HG02798 (cell line): ENCODE measurements at regions not wholly inside any gene's neighbourhood (a gene's known extent, or its start where the extent isn't known, plus 50 kb on each side); places are given as distances from the start of the nearest gene placed in this dataset.

ENCODE experiments used
- ATAC-seq: cut with Tn5 transposase; IDR thresholded peaks from one replicate; pipeline ENCODE4 v1.9.1; 2021; ENCODE audit warnings: mild to moderate bottlenecking; ENCODE audit not compliant: unreplicated experiment, poor library complexity

DNA sequence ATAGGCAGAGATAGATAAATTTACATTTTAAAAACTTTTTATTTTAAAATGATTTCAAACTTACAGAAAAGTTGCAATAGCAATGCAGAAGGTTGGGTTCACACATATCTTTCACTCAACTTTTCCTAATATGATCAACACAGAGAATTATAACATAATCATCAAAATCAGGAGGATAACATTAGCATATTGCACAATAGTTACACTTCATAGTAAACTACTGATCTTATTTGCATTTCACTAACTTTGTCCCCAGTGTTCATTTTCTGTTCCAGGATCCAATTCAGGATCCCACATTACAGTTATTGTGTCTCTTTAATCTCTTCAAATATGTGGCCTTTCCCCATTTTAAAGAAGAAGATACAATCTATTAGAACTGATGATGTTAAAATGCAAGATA is 115.4 kb upstream of the ETV6 start:
- no peak for ATAC-seq

DNA sequence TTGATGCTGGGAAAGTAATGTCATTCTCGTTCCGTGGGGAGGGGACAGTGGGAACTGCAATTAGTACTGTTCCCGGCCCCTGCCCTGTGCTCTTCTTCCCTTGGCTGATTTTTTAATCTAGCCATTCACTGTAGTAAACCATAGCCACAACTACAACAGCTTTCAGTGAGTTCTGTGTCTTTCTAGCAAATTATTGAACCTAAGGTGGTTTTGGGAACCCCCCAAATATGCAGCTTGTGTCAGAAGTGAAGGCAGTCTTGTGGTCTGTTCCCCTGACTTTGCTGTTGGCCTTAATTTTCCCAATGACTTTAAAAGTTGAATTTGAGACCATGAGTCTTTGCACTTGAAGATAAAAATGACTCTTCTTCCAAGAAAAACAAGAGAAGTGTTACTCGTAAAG is 114.3 kb upstream of the ETV6 start:
- ATAC-seq = no peak

DNA sequence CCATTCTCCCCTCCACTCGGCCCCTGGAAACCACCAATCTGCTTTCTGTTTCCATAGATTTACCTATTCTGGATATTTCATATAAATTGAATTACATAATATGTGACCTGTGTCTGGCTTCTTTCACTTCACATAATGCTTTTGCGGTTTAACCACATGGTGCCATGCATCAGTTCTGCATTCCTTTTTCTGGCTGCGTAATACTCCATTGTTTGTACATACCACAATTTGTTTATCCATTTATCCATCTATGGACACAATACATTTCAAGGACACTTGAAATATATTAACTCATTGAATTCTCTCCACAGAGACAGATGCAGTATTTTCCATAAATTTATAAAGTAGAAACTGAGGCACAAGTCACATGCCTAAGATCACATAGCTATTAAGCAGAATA is 110.3 kb upstream of the ETV6 start:
- ATAC-seq = no peak

DNA sequence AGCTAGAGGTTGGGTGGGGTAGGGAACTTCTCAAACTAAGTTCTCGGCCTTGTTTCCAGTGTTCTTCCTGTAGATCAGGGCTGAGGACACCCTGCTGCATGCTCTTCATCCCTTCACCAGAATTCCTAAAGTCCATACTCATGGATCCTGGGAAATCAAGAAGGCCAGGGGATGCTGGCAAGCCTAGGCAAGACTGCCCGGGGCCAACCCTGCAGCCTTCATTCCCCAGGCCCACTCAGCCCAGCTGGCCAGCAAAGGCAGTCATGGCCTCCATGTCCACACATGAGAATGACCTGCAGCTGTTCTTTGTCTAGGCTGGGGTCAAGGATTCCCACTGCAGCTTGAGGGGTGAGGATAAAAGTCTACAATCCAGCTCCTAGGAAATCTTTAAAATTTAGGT is 109.3 kb upstream of the ETV6 start:
- ATAC-seq = no peak

DNA sequence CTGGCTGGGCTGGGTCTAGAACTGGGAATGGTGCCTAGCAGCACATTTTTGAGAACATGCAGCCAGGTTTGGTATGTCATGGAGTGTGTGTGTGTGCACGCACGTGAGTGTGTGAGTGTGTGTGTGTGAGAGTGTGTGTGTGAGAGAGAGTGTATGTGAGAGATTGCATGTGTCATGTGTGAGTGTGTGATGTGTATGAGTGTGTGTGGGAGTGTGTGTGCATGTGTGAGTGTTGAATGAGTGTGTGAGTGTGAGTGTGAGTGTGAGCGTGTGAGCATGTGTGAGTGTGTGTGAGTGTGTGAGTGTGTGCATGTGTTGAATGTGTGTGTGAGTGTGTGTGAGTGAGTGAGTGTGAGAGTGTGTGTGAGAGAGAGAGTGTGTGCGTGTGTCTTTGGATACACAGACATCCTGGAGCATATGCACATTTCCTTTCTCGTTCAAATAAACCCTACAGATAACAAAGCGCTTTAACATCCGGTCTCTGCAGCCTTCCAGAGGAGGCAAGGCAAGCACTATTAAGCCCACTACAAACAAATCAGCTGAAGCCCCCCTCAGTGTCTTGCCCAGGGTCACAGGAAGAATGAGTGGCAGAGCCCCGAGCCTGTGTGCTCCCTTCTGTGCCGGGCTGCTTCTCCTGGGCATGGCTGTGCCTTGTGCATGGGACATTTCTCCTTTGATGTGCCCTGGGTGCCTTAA is 108.7 kb upstream of the ETV6 start:
- no peak for ATAC-seq

DNA sequence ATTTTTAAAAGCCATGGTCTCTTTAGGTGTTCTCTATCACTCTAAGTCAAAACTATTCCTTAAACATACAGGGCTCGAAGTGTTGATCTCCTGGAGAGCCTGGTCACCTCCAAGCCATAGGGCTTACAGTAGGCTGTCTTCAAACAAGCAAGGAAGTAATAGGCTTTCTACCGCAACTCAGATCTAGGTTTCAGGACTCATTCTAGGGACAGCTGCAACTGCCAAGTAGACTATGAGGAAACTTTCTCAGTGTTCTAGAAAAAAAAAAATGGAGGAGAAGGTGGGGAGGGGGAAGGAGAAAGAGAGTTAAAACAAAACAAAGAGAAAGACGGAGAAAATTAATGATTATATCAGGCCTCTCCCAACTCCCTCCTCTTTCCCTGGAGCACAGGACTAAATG is 106.9 kb upstream of the ETV6 start:
- no peak for ATAC-seq

DNA sequence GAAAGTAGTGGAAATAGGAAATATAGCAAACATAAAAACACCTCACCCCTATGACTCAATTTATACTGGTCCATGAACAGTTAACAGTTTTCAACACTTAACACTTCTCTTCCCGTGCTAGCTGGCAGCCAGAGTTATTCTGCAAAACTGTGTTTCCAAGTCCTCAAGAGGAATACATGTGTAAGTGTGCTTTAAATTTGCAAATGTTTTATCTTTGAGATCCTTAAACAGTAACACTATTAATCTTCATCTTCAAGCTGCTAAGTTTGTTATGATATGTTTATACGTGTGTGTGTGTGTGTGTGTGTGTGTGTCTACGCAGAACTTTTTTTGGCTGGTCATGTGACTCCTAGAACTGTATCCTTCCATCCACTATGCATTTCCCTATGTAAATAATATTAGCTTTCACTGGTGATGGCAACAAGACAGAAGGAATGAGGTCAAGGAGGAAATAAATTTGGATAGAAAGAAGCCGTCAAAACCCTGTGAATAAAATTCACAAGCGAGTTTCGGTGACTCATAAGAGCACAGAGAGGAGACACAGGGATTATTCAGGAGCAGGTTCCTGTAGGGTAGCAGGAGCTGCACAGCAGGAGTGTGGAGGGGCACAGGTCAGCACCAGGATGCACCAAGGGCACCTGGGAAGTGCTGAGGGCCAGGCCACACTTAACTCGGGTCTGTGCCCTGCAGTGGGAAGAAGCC is 105.9 kb upstream of the ETV6 start:
- no peak for ATAC-seq

DNA sequence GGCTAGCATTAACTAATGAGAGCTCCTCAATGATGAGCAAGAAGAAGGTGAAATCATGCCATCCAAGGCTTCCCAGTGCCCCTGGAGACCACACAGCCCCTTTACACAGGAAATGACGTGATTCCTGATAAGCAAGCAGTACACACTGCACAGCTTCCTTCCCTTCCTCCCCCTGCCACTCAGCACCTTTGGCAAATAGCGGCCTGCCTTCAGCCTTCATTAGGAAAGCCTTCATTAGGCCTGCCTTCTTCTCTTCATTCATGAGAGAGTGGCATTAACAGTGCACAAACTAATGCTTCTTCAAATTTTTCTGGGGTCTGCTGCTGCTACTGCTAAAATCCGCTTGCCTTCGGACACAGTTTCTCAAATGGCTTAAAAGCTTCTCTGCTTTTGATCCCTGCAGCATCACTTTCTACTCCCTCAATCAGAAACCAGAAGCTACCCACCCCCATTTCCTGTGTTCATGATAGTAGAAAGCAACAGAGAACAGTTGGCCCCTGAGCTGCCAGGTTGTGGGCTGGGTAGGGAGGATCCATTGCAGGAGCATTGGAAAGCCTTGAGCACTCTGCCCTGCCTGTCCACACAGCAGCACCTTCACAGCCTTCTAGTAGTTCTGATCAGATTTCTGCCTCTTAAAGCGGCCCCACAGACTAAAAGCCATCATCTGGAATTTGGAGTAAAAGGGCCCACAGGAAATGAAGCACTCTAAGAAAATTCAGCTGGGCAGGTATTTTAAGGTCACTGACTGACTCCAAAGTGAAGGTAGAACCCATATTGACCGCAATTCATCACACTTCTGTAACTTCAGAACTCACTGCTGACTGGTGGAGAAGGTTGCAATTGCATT is 103.8 kb upstream of the ETV6 start:
- peak; percentile 75 for ATAC-seq

DNA sequence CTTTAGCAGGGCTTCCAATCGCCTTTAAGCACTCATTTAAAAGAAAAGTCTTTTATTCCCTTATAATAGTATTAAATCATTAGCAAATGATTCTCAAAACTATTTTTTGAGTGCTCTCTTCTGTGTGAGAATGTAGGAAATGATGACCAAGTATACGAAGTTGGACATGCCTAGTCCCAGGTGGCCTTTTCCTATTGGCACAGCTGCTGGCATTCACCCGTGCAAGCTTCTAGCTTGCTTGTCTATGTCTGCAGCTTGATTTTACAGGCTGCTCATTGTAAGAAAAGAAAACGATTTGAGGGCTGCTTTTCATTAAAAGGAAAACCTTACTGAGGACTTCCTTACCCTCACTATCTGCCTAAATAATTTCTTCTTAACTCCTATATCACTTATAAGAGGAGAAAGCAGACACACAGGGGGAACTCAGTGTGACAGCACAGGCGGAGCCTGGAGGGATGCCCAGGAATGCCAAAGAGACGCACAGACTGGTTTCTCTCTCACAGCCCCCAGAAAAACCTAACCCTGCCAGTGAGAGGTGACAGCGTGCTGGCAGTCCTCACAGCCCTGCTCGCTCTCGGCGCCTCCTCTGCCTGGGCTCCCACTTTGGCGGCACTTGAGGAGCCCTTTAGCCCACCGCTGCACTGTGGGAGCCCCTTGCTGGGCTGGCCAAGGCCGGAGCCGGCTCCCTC is 102.7 kb upstream of the ETV6 start:
- ATAC-seq = peak; percentile 27

DNA sequence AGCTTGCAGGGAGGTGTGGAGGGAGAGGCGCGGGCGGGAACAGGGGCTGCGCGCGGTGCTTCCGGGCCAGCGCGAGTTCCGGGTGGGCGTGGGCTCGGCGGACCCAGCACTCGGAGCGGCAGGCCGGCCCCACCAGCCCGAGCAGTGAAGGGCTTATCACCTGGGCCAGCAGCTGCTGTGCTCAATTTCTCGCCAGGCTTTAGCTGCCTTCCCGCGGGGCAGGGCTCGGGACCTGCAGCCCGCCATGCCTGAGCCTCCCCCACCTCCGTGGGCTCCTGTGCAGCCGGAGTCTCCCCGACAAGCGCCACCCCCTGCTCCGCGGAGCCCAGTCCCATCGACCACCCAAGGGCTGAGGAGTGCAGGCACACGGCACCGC is 102.2 kb upstream of the ETV6 start:
- peak; percentile 23 for ATAC-seq

DNA sequence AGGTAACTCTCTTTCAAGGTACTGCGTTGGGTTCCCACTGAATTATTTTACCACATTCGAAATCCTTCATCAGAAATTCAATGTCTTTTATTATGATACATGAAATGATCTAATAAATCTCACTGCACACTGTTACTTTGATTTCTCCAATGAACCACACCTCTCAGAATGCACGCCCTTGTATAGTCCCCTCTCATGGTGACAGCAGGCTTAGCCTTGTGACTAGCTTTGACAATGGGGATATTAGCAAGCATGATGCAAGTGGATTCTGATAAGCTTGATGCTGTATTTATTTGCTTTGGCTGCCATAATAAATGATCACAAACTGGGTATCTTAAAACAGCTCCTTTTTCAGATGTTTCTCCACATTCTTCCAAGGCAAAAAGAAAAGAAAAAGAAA is 100.4 kb upstream of the ETV6 start:
- no peak for ATAC-seq

DNA sequence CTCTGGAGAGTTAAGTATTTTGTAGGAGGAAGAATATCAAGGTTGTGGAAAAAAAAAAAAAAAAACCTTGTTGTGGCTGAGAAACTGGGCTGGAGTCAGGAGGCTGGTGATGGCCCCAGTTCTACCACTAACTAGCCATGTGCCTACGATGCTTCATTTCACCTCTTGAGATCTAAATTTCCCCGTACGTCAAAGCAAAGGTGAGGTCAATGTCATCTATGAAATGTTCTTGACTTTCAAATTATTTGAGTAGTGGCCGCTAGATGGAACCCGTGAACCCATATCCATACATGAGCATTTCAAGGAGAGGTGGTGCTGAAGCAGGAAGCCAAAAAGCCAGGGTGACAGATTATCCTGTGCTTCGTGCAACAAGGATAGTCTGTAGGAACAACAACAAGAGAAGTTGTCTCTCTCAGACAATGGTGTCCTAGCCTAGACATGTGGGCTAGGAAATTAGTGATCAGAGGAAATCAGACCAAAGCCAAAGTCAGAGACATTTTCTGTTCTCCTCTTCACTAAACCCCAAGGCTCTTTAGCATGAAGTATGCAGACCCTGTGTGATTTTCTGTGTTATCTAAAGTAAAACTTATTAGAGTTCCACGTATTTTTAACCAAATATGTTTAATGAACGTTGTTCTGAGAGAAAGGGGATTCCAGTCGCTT is 95.5 kb upstream of the ETV6 start:
- peak; percentile 75 for ATAC-seq

DNA sequence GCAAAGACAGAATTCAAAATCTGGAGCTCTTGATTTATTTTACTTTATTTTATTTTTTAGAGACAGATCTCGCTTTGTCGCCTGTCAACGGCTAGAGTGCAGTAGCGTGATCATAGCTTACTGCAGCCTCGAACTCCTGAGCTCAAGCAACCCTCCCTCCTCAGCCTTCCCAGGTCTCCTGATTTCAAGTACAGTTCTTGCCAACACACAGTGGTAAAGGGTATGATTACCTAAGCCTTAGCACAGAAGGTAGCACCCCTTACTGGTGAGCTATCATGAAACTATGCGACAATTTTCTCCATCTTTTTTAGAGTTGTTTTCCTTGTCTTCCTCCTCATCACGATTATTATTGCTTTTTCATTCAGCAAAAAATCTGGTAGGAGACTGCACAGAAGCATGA is 94.3 kb upstream of the ETV6 start:
- ATAC-seq = no peak

DNA sequence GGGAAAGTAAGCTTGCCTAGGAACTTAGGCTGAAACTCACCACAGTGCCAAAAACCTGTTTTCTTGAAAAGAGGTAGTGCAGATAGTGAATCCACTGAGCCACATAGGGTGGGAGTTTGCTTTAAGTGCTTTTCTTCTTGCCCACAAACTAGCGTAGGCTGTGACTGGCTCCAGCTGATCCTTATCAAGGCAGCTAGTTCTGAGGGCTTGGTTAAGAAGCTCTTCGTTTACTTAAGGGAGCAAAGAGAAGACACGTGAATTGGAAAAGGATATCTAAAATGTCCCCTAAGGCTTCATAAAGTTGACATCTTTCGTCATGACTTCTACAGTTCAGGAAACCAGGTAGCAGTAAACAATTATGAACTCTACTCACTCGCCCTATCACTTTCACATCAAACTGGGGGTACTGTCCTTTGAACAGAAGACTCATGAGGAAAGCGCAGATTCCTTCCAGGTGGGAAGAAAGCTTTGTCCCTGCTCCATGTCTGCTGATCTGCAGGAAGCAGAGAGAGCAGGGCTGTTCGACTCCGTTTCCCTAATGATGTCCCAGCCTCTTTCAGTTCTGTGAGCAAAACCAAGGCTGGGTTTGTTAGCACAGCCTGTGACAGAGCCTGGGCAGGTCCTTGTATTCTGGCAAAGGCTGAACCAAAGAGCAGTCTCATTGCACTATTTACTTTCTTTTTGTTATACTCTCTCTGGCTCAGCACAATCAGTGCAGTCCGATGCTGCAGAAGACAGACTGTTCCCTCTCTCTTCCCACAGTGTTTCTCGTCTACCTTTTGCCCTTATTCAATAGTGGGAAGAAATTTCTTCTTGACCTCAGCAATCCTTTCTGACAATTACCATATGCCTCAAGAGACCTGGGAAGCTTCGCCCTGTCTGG is 93.5 kb upstream of the ETV6 start:
- ATAC-seq = no peak

DNA sequence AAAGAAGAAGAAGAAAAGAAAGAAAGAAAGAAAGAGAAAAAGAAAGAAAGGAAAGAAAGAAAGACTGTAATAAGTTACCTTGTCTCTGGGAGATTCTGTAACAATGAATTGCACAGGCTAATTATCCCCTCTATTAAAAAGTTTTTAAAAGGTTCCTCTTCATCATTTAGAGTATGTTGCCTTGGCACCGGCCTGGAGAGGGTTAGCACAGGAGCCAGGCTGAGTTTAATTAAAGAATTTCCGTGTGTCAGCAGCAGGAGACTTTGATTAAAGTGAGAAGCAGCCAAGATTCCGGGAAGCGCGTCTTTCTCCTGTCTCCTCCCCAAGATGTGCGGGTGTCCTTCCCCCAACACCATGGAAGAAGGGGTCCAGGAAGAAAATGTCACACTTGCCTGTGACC is 92.8 kb upstream of the ETV6 start:
- no peak for ATAC-seq

DNA sequence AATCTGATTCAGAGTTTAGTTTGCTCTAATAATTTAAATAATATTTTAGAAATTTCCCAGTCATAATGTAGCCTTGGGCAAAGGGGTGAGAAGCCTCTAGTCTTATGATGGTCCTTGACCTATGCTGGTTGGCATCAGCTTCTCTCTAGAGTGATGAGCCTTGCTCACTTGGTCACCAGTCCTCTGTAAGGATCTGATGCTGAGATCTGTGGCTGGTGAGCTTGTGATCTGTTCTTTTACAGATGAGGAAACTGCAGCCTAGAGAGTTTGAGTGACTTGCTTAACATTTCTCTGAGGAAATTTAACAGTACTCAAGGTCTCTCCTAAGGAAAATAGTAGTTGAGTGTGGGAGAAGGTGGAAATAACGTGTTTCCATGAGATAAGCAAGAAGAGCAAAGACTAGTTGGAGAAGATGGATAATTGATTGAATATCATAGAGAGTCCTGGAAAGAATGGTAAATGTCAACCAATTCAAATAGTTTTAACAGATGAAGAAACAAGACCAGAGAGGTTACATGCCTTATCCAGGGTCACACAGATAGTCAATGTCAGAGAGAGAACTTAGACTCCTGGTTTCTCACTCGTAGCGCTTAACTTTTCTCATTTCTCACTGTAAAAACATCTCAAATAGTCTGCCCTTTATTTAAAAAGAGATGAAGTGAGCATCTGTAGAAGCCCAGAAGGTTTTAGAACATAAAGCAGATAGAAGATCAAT is 89.7 kb upstream of the ETV6 start:
- no peak for ATAC-seq

DNA sequence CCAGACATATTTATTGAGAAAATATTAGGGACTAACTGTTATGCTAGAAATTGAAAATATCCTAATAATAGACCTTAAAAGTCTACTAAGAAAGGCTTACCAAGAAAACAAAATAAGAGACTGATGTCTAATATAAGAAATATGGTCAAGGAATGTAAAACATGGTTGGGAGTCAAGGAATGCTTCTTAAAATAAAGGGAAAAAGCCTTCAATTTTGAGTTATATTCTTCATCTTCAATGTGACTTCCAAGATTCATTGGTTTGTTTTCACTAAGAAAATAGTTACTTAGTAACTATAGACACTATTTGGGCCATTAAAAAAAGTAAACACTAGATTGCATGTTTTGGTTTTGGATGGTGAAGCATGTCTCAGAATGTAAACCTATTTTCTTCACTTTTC is 88.1 kb upstream of the ETV6 start:
- no peak for ATAC-seq

DNA sequence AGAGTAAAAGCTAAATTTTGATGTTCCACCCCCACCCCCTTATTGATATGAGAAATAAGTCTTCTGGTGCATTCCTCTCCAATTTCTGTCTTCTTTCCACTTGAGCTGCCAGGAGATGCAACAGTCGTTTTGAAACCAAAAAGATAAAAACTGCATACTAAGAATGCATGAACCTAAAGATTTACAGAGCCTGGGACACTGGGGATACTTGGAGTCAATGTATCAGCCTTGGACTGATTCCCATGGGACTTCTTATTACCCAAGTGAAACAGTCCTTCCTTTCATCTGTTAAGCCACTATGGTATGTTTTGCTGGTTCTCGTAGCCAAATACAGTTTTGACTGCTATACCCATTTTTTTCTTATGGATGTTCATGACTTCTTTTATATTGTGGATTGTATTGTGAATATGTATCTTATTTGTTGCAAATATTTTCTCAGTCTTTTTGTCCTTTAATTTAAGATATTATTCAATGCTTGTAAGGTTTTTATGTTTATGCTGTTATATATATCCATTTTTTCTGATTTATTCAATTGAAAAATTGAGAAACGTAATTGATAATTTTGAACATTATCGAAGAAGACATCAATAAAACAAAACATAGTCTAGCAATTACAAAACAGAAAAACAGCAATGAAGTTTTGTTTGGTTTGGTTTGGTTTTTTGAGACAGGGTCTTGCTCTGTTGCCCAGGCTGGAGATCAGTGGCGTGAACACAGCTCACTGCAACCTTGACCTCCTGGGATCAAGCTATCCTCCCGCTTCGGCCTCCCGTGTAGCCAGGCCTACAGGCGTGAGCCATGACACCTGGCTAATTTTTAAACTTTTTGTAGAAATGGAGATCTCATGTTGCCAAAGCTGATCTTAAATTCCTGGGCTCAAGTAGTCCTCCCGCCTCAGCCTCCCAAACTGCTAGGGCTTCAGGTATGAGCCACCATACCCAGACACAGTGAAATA is 85.4 kb upstream of the ETV6 start:
- ATAC-seq = no peak
